ENCODE measurements at regions not wholly inside any gene's neighbourhood (a gene's known extent, or its start where the extent isn't known, plus 50 kb on each side); places are given as distances from the start of the nearest gene placed in this dataset.

- TF ChIP-seq HNF4G (IDR thresholded peaks at IDR 0.05) (no peak), CTCF (IDR thresholded peaks at IDR 0.05; ENCODE audit: low read depth, low read length, missing input control) (no peak), MAX (IDR thresholded peaks at IDR 0.05) (no peak), GABPA (IDR thresholded peaks at IDR 0.05 in 1 of 2, conservative IDR thresholded peaks at IDR 0.05 in 1 of 2) (no peak), FOXA1 (IDR thresholded peaks at IDR 0.05) (no peak)
Measured at GRCh38 chr1:219741011-219741970, 128.4 kb upstream of the ZC3H11B start.
